GM21526 (cell line): ENCODE measurements at regions not wholly inside any gene's neighbourhood (a gene's known extent, or its start where the extent isn't known, plus 50 kb on each side); places are given as distances from the start of the nearest gene placed in this dataset.
"Not testable (repeated sequence)": the region's sequence is repeated elsewhere in the genome, so short reads cannot be mapped to it uniquely, and the experiment has no call there.

Experiments used
- ATAC-seq: cut with Tn5 transposase; IDR thresholded peaks from one replicate; pipeline ENCODE4 v1.9.1; 2021; ENCODE audit warnings: moderate library complexity; ENCODE audit not compliant: unreplicated experiment, low FRiP score

GRCh38 chr12:9415898-9416297 lies 191.8 kb downstream of the KLRB1 start:
- ATAC-seq = not testable (repeated sequence)

- not testable (repeated sequence) for ATAC-seq
Observed at GRCh38 chr12:9413862-9414261, 193.9 kb downstream of the KLRB1 start.

DNA sequence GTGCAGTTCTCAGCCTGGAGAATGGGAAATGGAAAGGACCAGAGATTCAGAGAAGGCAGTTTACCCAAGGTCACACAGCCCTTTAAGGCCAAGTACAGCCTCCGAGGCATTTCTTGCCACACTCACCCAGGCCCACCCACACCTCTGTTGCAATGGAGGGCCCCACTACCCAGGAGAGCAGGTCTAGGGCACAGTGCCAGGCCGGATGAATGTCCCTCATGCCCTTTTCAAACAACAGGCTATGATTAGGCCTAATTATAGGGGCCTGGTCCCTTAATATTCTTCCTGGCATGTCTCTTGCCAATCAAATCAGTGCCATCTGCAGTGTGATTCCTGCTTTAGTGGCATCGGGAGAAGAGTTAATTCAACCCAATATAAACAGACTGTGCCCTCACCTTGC lies 195.3 kb downstream of the KLRB1 start:
- ATAC-seq = not testable (repeated sequence)

DNA sequence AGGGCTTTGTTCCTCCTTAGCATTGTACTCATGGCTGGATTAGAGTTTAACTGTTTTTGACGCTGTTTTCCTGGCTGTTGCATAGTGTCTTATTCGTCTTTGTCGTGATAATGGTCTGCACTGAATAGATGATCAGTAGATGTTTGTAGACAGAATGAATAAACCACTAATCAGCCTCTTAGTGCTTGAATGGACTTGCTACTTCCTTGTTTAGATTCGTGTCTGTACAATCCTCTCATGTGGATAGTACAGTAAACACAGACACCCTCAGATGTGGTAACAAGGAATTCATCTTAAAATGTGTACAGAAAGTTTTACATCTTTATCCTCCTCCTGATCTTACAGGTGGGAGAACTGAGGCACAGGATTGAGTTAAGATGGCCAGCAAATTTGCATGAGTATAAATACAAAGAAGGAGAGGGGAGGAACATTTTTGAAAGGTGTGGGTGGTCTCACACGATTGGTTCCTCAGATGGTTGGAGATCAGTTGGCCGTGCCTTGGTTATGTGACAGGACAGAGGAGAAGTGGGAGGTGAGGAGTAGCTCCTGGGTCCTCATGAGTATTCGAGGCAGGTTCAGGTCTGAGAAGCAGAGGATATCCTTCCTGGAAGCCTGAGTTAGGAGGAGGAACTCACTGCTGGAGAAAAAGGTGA lies 196.0 kb downstream of the KLRB1 start:
- ATAC-seq = not testable (repeated sequence)

DNA sequence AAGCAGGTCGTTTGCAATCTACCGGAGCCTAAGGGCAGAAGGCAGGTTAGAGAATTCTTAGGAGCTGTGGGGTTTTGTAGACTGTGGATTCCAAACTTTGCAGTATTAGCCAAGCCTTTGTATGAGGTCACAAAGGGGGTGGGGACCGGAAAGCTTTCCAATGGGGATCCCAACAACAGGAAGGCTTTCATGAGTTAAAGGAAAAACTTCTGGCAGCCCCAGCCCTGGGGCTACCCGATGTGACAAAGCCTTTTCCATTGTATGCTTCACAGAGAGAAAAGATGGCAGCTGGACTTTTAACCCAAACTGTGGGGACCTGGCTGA lies 199.2 kb upstream of the PZP start:
- ATAC-seq = not testable (repeated sequence)

GRCh38 chr12:9406564-9407424 lies 198.6 kb upstream of the PZP start:
- ATAC-seq = no peak

DNA sequence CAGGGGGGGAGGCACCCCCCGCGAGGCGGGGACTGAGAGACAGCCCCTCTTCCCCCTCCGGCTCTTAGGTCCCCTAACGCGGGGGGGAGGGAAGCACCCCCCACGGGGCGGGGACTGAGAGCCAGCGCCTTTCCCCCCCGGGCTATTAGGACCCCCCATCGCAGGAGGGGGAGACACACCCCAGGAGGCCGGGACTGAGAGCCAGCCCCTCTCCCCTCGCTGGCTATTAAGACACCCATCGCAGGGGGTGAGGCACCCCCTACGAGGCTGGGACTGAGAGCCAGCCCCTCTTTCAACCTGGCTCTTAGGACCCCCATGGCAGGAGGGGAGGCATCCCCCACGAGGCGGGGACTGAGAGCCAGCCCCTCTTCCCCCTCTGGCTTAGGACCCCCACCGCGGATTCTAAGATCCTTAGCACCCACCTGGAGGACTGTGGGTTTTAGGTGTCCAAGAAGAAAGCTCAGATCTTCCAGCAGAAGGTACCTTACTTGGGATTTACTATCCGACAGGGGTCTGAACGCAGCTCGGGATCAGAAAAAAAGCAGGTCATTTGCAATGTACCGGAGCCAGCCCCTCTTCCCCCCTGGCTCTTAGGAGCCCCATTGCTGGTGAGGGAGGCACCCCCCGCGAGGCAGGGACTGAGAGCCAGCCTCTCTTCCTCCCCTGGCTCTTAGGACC lies 197.8 kb upstream of the PZP start:
- no peak for ATAC-seq

GRCh38 chr12:9404469-9405260 lies 196.5 kb upstream of the PZP start:
- ATAC-seq = no peak

DNA sequence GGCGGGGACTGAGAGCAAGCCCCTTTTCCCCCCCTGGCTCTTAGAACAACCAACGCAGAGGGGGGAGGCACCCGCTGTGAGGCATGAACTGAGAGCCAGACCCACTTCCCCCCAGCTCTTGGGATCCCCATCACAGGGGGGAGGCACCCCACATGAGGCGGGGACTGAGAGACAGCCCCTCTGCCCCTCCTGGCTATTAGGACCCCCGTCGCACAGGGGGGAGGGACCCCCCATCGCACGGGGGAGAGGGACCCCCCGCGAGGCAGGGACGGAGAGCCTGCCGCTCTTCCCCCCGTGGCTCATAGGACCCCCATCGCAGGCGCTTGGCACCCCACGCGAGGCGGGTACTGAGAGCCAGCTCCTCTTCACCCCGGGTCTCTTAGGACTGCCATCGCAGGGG lies 195.8 kb upstream of the PZP start:
- no peak for ATAC-seq

DNA sequence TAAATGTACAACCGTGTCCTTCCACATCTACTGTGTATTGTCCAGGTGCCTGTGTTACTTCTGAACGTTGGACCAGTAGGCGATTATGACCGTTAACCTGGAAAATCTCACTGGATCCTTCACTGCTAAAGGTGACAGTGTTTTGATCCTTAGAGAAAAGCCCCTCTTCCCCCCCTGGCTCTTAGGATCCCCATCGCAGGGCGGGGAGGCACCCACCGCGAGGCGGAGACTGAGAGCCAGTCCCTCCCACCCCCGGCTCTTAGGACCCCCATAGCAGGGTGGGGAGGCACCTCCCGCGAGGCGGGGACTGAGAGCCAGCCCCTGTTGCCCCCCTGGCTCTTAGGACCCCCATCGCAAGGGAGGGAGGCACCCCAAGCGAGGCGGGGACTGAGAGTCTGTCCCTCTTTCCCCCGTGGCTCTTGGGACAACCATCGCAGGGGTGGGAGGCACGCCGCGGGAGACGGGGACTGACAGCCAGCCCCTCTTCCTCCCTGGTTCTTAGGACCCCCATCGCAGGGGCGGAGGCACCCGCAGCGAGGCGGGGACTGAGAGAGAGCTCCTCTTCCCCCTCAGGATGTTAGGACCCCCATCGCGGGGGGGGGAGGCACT lies 194.3 kb upstream of the PZP start:
- not testable (repeated sequence) for ATAC-seq

DNA sequence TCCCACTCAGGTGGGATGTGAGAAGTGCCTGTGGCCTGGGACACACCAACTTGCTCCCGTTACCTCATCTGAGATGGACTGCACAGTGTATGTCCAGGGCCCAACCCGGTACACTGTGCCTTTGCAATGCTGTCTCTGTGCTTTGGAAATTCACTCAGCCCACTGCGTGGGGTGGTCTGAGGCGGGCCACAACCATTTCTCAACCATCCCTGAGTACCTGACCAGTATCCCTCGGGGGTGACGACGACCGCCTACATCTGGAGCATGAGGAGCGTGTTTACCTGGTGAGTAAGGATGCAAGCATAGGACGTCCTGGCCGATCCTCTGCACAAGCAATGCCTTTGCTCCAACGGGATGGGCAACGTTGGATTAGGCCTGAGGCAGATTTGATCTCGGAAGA lies 188.2 kb upstream of the PZP start:
- ATAC-seq = not testable (repeated sequence)

DNA sequence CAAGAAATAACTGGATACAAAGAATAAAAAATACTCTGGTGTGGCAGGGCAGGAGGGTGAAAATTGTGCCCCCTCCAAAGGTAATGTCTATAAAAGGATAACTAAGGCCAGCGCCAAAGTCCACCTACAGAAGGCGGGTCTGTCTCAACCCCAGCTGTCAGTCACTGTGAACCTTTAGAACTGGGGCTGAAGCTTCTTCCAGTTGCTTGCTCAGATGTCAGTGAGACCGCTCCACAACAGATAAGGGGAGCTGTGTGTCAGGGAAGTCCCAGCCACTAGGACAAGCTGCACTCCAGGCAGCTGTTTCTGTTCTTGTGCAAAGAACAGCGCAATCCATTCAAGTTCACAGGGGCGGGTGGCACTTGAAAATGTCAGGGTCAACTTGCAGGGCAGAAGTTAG lies 187.0 kb upstream of the PZP start:
- not testable (repeated sequence) for ATAC-seq

DNA sequence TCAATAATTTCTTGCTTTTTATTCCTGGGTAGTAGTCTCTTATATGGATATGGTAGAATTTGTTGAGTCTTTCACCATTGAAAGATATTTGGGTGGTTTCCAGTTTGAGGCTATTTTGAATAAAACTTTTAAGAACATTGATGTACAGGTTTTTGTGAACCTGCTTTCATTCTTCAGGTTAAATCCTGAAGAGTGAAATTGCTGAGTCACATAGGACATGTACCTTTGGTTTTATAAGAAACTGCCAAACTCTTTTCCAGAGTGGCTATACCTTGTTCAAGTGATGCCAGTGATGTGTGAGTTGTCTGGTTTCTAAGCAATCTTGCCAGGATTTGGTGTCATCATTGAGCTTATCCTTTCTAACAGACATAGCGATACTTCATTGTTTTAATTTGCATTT lies 184.6 kb upstream of the PZP start:
- no peak for ATAC-seq

- no peak for ATAC-seq
Observed at GRCh38 chr12:9391815-9392214, 183.6 kb upstream of the PZP start.

DNA sequence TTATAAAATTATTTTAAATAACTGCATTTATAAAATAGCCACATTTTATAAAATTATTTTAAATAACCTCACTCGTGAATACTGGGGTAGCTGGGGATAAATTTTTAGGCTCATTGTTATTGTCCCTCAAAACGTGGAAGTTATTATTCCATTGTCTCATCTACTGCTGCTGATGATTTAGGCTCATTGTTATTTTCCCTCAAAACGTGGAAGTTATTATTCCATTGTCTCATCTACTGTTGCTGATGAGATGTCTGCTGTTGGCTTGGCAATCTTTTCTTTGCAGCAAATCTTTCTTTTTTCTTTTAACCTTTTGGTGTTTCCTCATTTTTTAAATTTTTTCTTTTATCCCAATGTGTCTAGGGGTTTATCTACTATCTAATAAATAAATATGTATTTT lies 182.6 kb upstream of the PZP start:
- ATAC-seq = no peak

DNA sequence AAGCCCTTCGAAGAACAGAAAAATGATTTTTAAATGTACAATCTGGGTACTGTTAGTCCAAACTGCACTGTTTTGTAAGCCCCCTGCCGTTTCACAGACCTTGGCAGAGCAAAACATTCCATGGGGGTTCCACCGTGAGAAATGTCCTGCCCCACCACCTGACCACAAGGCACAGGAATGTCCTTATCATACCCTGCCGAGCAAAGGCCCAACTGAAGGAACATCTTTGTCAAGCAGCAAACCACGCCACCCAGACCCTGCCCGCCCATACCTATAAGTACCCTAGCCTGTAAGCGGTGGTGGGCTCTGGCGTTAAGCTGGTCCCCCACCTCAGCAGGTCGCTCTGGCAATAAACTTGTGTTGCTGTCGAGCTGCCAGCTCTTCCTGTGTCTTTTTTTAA lies 181.6 kb upstream of the PZP start:
- no peak for ATAC-seq

DNA sequence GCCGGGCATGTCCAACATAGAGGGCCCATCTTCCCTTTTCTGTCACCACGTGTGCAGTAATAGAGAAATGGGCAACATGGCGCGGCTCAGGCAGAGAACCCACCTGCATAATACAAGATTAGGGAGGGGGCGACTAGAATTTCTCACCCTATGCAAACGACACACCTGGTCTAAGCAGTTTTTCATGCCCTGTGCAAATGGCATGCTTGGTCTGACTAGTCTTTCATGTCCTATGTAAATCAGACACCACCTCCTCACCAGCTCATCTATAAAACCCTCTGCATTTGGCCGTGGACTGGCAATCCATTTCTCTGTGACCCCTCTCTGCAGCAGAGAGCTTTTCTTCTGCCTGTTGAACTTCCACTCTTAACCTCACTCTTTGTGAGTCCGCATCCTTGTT lies 180.2 kb upstream of the PZP start:
- no peak for ATAC-seq

DNA sequence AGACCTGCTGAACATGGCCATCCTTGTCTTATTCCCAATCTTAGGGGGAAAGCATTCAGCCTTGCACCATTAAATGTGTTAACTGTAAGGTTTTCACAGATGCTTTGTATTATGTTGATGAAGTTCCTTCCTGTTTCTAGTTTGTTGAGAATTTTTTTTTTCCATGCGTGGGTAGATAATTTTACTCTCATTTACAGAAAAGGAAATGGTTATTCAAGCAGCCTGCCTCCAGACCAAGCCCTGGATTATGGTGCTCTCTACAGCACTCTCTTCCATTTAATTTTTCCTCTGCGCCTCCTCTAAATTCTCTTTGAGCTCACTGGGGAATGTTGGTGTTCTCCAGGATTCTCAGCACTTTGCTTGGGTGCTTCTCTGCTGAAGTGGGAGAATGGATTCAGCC lies 179.3 kb upstream of the PZP start:
- no peak for ATAC-seq

DNA sequence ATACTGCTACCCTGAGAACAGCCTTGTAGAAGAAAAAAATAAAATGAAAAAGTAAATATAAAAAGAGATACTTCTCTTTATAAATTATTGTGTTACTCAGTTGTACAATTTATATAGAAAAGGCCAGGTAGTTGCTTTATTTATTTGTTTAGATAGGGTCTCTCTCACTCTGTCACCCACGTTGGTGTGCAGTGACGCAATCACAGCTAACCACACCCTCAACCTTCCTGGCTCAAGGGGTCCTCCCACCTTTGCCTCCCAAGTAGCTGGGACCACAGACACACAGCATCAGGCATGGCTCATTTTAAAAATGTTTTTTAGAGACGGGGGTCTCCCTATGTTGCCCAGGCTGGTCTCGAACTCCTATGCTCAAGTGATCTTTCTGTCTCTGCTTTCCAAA lies 175.4 kb upstream of the PZP start:
- no peak for ATAC-seq

DNA sequence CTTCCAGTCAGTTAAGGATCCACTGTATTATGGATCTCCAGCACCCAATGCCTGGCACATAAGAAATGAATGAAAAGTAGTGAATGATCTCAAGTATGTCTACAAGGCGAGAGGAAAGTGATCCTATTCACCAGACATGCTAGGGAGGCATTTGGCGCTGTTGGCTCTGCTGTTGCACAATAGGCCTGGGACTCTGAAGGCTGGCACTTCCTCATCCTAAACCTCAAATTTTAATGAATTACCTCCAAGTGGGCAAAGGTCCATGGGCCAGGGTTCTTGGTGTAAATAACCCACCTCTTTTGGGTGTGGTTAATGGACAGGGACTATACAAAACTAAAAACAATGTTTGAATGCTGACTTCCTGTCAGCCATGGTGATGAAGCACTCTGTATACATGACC lies 173.4 kb upstream of the PZP start:
- no peak for ATAC-seq
